ENCODE measurements at regions not wholly inside any gene's neighbourhood (a gene's known extent, or its start where the extent isn't known, plus 50 kb on each side); places are given as distances from the start of the nearest gene placed in this dataset.

- H3K4me3 ChIP-seq (ENCODE audit: low read depth, low read length): no peak overlapping the region
- no peak for TF ChIP-seq CTCF (IDR thresholded peaks at IDR 0.05; ENCODE audit: borderline replicate concordance, insufficient read depth, low read depth, low read length)
Measured at GRCh38 chr6:84815896-84816735, 51.7 kb upstream of the TBX18 start.
